Skin epidermis (tissue), 12 donors: ENCODE measurements at regions not wholly inside any gene's neighbourhood (a gene's known extent, or its start where the extent isn't known, plus 50 kb on each side); places are given as distances from the start of the nearest gene placed in this dataset.
"Not testable (repeated sequence)": the region's sequence is repeated elsewhere in the genome, so short reads cannot be mapped to it uniquely, and the experiment has no call there.

Experiments
- H3K27ac ChIP-seq, 21 experiments: fragments of 200-600 bp; sonication (generic) in 11 of 21; one replicate each; pipeline ENCODE4 v1.5.0; 2020; ENCODE audit warnings: mild to moderate bottlenecking in 3 of 21, inconsistent platforms in 2 of 21, moderate library complexity in 2 of 21
- H3K4me3 ChIP-seq, 7 experiments: fragments of 200-600 bp; sonication (generic) in 2 of 7; one replicate each; pipeline ENCODE4 v1.5.0; 2020; ENCODE audit warnings: inconsistent platforms in 2 of 7, mild to moderate bottlenecking in 2 of 7, moderate library complexity in 1 of 7

- not testable (repeated sequence) for H3K27ac ChIP-seq, H3K4me3 ChIP-seq
Measured at GRCh38 chr19:34871911-34872310, 54.8 kb upstream of the ZNF30 start.

GRCh38 chr19:34867631-34868030 lies 59.1 kb upstream of the ZNF30 start:
- Histone ChIP-seq H3K4me3 (no peak overlapping the region), H3K27ac (no peak overlapping the region)

- H3K4me3 ChIP-seq, H3K27ac ChIP-seq: not testable (repeated sequence)
Measured at GRCh38 chr19:34865225-34865624, 61.5 kb upstream of the ZNF30 start.

GRCh38 chr19:34859823-34860736 lies 66.6 kb upstream of the ZNF30 start:
- peak overlapping the region in 6 of 7 experiments; percentile 11 to 50 (median 28) for H3K4me3 ChIP-seq
- peak overlapping the region in 9 of 21 experiments; percentile 11 to 79 (median 65) for H3K27ac ChIP-seq

GRCh38 chr19:34859325-34859724 lies 67.4 kb upstream of the ZNF30 start:
- H3K4me3 ChIP-seq, result peak overlapping the region in 1 of 7 experiments; percentile 34
- not testable (repeated sequence) for H3K27ac ChIP-seq

- Histone ChIP-seq H3K4me3 (no peak overlapping the region), H3K27ac (no peak overlapping the region)
Measured at GRCh38 chr19:34856052-34856451, 70.7 kb upstream of the ZNF30 start.

- H3K27ac ChIP-seq, result no peak overlapping the region
- no peak overlapping the region for H3K4me3 ChIP-seq
Measured at GRCh38 chr19:34853369-34853768, 73.3 kb upstream of the ZNF30 start.

GRCh38 chr19:34852669-34853068 lies 74.0 kb upstream of the ZNF30 start:
- no peak overlapping the region for H3K27ac ChIP-seq
- H3K4me3 ChIP-seq, result no peak overlapping the region

- Histone ChIP-seq H3K27ac (no peak overlapping the region), H3K4me3 (no peak overlapping the region)
Measured at GRCh38 chr19:34851277-34851804, 75.4 kb upstream of the ZNF30 start.

- H3K4me3 ChIP-seq, result no peak overlapping the region
- no peak overlapping the region for H3K27ac ChIP-seq
Measured at GRCh38 chr19:34847393-34847792, 74.4 kb upstream of the ZNF599 start.

- H3K4me3 ChIP-seq, result no peak overlapping the region
- H3K27ac ChIP-seq, result no peak overlapping the region
Measured at GRCh38 chr19:34844277-34844676, 71.3 kb upstream of the ZNF599 start.

- Histone ChIP-seq H3K27ac (no peak overlapping the region), H3K4me3 (no peak overlapping the region)
Measured at GRCh38 chr19:34841780-34842179, 68.8 kb upstream of the ZNF599 start.

- Histone ChIP-seq H3K4me3 (no peak overlapping the region), H3K27ac (peak overlapping the region in 1 of 21 experiments; percentile 67)
Measured at GRCh38 chr19:34838753-34839431, 65.9 kb upstream of the ZNF599 start.

GRCh38 chr19:34838248-34838647 lies 65.2 kb upstream of the ZNF599 start:
- peak overlapping the region in 3 of 21 experiments; percentile 40 to 67 (median 65) for H3K27ac ChIP-seq
- no peak overlapping the region for H3K4me3 ChIP-seq

- Histone ChIP-seq H3K4me3 (no peak overlapping the region), H3K27ac (peak overlapping the region in 2 of 21 experiments; percentile 65 to 67)
Measured at GRCh38 chr19:34837262-34837661, 64.2 kb upstream of the ZNF599 start.

- H3K27ac ChIP-seq, result no peak overlapping the region
- H3K4me3 ChIP-seq, result no peak overlapping the region
Measured at GRCh38 chr19:34835631-34836351, 62.8 kb upstream of the ZNF599 start.

- Histone ChIP-seq H3K27ac (no peak overlapping the region), H3K4me3 (no peak overlapping the region)
Measured at GRCh38 chr19:34834472-34835061, 61.6 kb upstream of the ZNF599 start.

GRCh38 chr19:34832581-34833112 lies 59.6 kb upstream of the ZNF599 start:
- Histone ChIP-seq H3K27ac (no peak overlapping the region), H3K4me3 (no peak overlapping the region)

GRCh38 chr19:34831714-34832113 lies 58.7 kb upstream of the ZNF599 start:
- H3K4me3 ChIP-seq, result no peak overlapping the region

More at GRCh38 chr19:34831714-34832113, 58.7 kb upstream of the ZNF599 start:
- H3K27ac ChIP-seq, result no peak overlapping the region
